ENCODE measurements at regions not wholly inside any gene's neighbourhood (a gene's known extent, or its start where the extent isn't known, plus 50 kb on each side); places are given as distances from the start of the nearest gene placed in this dataset.

DNA sequence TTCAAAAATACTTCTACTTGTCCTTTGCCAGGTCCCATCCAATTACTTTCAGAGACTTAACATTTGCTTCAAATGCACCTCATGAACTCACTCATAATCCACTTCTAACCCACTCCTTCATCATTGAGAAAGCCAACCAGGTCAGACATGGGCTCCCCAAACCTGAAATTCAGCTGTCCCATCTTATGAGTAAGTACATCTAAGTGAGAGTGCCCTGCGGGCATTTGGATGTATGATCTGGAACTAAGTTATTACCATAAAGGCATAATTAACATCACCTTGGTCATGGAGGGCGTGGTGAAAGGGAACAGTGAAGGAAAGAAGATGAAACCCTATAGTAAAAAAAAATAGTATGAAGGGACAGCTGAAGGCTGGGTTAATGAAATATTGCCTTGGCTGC is 896.8 kb downstream of the C6orf118 start:
- TF ChIP-seq, protein P1, sequence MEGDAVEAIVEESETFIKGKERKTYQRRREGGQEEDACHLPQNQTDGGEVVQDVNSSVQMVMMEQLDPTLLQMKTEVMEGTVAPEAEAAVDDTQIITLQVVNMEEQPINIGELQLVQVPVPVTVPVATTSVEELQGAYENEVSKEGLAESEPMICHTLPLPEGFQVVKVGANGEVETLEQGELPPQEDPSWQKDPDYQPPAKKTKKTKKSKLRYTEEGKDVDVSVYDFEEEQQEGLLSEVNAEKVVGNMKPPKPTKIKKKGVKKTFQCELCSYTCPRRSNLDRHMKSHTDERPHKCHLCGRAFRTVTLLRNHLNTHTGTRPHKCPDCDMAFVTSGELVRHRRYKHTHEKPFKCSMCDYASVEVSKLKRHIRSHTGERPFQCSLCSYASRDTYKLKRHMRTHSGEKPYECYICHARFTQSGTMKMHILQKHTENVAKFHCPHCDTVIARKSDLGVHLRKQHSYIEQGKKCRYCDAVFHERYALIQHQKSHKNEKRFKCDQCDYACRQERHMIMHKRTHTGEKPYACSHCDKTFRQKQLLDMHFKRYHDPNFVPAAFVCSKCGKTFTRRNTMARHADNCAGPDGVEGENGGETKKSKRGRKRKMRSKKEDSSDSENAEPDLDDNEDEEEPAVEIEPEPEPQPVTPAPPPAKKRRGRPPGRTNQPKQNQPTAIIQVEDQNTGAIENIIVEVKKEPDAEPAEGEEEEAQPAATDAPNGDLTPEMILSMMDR (IDR thresholded peaks at IDR 0.05 in 4 of 5, conservative IDR thresholded peaks at IDR 0.05 in 1 of 5), result no peak
- no peak for TF ChIP-seq POLR2A (IDR thresholded peaks at IDR 0.05)

All from gastrocnemius medialis (tissue), 4 donors.